Fibroblast of lung (primary cell): ENCODE measurements at regions not wholly inside any gene's neighbourhood (a gene's known extent, or its start where the extent isn't known, plus 50 kb on each side); places are given as distances from the start of the nearest gene placed in this dataset.

Experiments used
- DNase-seq, 2 donors: peaks; one replicate each; pipeline versions ENCODE4 v3.0.0 to v3.0.0-alpha.2; 2010; ENCODE audit warnings: low read depth in 2 of 2
- H2AFZ ChIP-seq: 2 replicates; pipeline ENCODE4 v1.5.1; 2012; ENCODE audit warnings: low read length, control low read depth, inconsistent platforms
- H3K27ac ChIP-seq: 2 replicates; pipeline ENCODE4 v1.5.1; 2011; ENCODE audit warnings: low read length, control low read depth; ENCODE audit not compliant: insufficient read depth
- H3K27me3 ChIP-seq: 2 replicates; pipeline ENCODE4 v1.5.1; 2011; ENCODE audit warnings: mild to moderate bottlenecking, low read length; ENCODE audit not compliant: control insufficient read depth, insufficient read depth
- H3K36me3 ChIP-seq: 2 replicates; pipeline ENCODE4 v1.5.1; 2011; ENCODE audit warnings: low read length; ENCODE audit not compliant: control insufficient read depth, insufficient read depth
- H3K4me1 ChIP-seq: 2 replicates; pipeline ENCODE4 v1.5.1; 2011; ENCODE audit warnings: low read length; ENCODE audit not compliant: control insufficient read depth, insufficient read depth; ENCODE audit errors: extremely low read depth
- H3K4me2 ChIP-seq: 2 replicates; pipeline ENCODE4 v1.5.1; 2011; ENCODE audit warnings: low read length, control low read depth; ENCODE audit not compliant: insufficient read depth; ENCODE audit errors: extremely low read depth
- H3K4me3 ChIP-seq, 4 experiments: fragments of 200-600 bp in 1 of 4; sonication (generic) in 1 of 4; replicated peaks in 1 of 4; 2 replicates each; pipeline ENCODE4 v1.5.1; 2011 to 2016; ENCODE audit warnings: low read length in 4 of 4, low read depth in 3 of 4, mild to moderate bottlenecking in 3 of 4, control low read depth in 2 of 4, inconsistent platforms in 1 of 4, mixed read lengths in 1 of 4; ENCODE audit not compliant: insufficient read depth in 1 of 4; ENCODE audit errors: control extremely low read depth in 1 of 4
- H3K79me2 ChIP-seq: 2 replicates; pipeline ENCODE4 v1.5.1; 2012; ENCODE audit warnings: mild to moderate bottlenecking, low read length, inconsistent platforms; ENCODE audit not compliant: control insufficient read depth, insufficient read depth
- H3K9ac ChIP-seq: 2 replicates; pipeline ENCODE4 v1.5.1; 2011; ENCODE audit warnings: mild to moderate bottlenecking, low read length, control low read depth; ENCODE audit not compliant: insufficient read depth
- H3K9me3 ChIP-seq: 2 replicates; pipeline ENCODE4 v1.5.1; 2012; ENCODE audit warnings: low read depth, low read length; ENCODE audit not compliant: control insufficient read depth, insufficient read depth
- H4K20me1 ChIP-seq: 2 replicates; pipeline ENCODE4 v1.5.1; 2011; ENCODE audit warnings: low read length; ENCODE audit not compliant: control insufficient read depth, insufficient read depth; ENCODE audit errors: extremely low read depth
- CTCF ChIP-seq, 2 donors: IDR thresholded peaks in 1 of 2; conservative IDR thresholded peaks in 1 of 2; 1 replicate in 1 of 2; 2 replicates in 1 of 2; pipeline ENCODE4 v1.5.1; 2011 to 2012; ENCODE audit warnings: low read length in 2 of 2, control low read depth in 1 of 2, inconsistent platforms in 1 of 2, low read depth in 1 of 2, mild to moderate bottlenecking in 1 of 2
- EZH2 ChIP-seq: IDR thresholded peaks from 2 replicates; pipeline ENCODE4 v1.5.1; 2012; ENCODE audit warnings: low read length, control low read depth, mild to moderate bottlenecking; ENCODE audit errors: missing control alignments

DNA sequence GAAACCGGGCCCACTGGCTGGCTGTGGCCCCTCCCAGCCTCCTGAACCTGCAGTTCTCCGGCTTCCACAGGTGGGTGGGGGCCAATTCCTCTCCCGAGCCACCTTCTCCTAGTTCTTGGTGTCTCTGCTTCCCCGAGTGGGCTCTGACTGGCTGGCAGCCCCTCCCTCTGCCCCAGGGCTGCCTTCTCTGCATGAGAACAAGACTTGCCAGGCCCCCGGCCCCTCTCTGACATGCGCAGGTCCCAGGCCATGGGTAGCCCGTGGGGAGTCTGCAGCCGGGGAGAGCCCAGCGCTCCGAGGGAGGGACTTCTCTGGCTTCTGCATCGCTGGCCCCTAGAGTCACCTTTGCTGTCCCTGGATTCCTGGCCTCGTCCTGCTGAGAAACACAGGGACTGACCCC lies 421.7 kb downstream of the IRX2 start:
- TF ChIP-seq EZH2 (no peak), CTCF (conservative IDR thresholded peaks at IDR 0.05 in 1 of 2, IDR thresholded peaks at IDR 0.05 in 1 of 2; ENCODE audit: low read depth in 1 of 2, low read length in 2 of 2) (no peak)
- no peak overlapping the region for H3K4me2 ChIP-seq
- no peaks in the 10 kb centered on the region for H3K4me1 ChIP-seq
- H3K27ac ChIP-seq: no peak overlapping the region
- no peaks in the 10 kb centered on the region for H3K36me3 ChIP-seq
- H2AFZ ChIP-seq: no peak overlapping the region
- DNase-seq: no peak
- H3K9ac ChIP-seq: no peak overlapping the region
- H3K9me3 ChIP-seq: peaks cover 4% of the 10 kb centered on the region
- no peaks in the 10 kb centered on the region for H3K79me2 ChIP-seq
- no peaks in the 10 kb centered on the region for H3K27me3 ChIP-seq
- no peaks in the 10 kb centered on the region for H4K20me1 ChIP-seq
- no peak overlapping the region for H3K4me3 ChIP-seq

DNA sequence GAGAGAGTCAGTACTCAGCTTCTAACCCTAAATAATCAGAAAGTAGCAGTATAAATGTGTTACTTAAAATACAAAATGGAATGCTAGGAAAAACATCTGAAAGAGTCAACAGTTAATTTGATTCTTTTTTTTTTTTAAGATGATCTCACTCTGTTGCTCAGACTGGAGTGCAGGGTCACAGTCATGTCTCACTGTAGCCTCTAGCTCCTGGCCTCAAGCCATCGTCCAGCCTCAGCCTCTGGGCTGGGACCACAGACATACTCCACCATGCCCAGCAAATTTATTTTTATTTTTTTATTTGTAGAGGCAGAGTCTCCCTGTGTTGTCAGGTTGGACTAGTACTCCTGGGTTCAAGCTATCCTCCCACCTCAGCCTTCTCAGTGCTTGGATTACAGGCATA lies 424.9 kb downstream of the IRX2 start:
- Histone ChIP-seq H2AFZ (no peak overlapping the region), H3K27me3 (no peaks in the 10 kb centered on the region), H3K4me1 (no peaks in the 10 kb centered on the region), H3K9ac (no peak overlapping the region), H4K20me1 (no peaks in the 10 kb centered on the region), H3K9me3 (no peaks in the 10 kb centered on the region), H3K27ac (no peak overlapping the region), H3K79me2 (no peaks in the 10 kb centered on the region), H3K4me2 (no peak overlapping the region), H3K36me3 (no peaks in the 10 kb centered on the region), H3K4me3 (no peak overlapping the region)
- no peak for DNase-seq
- TF ChIP-seq CTCF (conservative IDR thresholded peaks at IDR 0.05 in 1 of 2, IDR thresholded peaks at IDR 0.05 in 1 of 2; ENCODE audit: low read depth in 1 of 2, low read length in 2 of 2) (no peak), EZH2 (no peak)

DNA sequence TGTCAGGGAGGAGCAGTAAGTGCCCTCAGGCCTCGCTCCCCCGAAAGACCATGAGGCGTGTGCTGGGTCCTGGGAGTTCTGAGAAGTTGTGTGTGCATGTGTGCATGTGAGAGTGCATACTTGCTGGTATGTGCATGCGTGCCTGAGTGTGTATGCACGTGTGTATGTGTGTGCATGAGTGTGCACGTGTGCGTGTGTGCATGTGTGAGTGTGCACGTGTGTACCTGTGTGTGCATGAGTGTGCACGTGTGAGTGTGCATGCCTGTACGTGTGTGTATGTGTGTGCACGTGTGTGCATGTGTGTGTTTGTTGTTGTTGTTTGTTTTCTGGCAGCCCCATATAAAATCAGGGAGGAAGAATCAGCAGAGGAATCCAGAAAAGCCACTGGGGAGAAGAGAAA lies 426.7 kb downstream of the IRX2 start:
- TF ChIP-seq CTCF (conservative IDR thresholded peaks at IDR 0.05 in 1 of 2, IDR thresholded peaks at IDR 0.05 in 1 of 2; ENCODE audit: low read depth in 1 of 2, low read length in 2 of 2) (no peak), EZH2 (no peak)
- H3K27ac ChIP-seq: no peak overlapping the region
- no peaks in the 10 kb centered on the region for H3K4me1 ChIP-seq
- no peak overlapping the region for H3K4me3 ChIP-seq
- H3K79me2 ChIP-seq: no peaks in the 10 kb centered on the region
- no peaks in the 10 kb centered on the region for H3K27me3 ChIP-seq
- H3K9me3 ChIP-seq: no peaks in the 10 kb centered on the region
- H3K36me3 ChIP-seq: no peaks in the 10 kb centered on the region
- no peak overlapping the region for H3K9ac ChIP-seq
- H3K4me2 ChIP-seq: no peak overlapping the region
- no peak for DNase-seq
- H2AFZ ChIP-seq: no peak overlapping the region
- H4K20me1 ChIP-seq: no peaks in the 10 kb centered on the region
